Uterus (tissue), 2 donors: ENCODE measurements at regions not wholly inside any gene's neighbourhood (a gene's known extent, or its start where the extent isn't known, plus 50 kb on each side); places are given as distances from the start of the nearest gene placed in this dataset.
"Not testable (repeated sequence)": the region's sequence is repeated elsewhere in the genome, so short reads cannot be mapped to it uniquely, and the experiment has no call there.

Experiments
- POLR2A ChIP-seq, 2 donors: fragments of 450-650 bp; IDR thresholded peaks; one replicate each; pipeline ENCODE4 v1.6.1; 2016; ENCODE audit warnings: antibody characterized with exemption in 2 of 2, mild to moderate bottlenecking in 1 of 2, moderate library complexity in 1 of 2
- TF ChIP-seq, protein P1 (sequence below), 4 experiments: fragments of 200-600 bp in 2 of 4; fragments of 450-650 bp in 2 of 4; sonication (generic) in 2 of 4; IDR thresholded peaks; one replicate each; pipeline ENCODE4 v1.5.1; 2016 to 2019; ENCODE audit warnings: antibody characterized with exemption in 4 of 4, mild to moderate bottlenecking in 2 of 4, moderate library complexity in 1 of 4

DNA sequence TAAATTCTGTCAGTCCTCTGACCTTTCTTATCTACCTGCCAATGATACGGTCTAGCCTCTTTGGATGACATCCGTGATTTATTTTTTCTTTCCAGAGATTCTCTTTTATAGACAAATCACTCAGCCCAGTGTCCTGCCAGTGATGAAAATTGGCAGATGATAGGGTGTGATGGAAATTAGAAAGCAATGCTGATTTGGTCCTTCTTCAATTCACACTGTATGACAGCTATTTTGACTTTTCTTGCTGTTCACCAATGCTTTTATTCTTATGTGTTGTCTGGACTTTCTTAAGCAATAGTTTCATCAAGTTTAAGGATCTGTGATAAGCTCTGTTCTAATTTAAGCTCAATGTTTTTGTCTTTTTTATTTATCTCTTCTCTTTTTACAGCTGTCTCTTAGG lies 63.6 kb upstream of the TPTE start:
- TF ChIP-seq, protein P1, sequence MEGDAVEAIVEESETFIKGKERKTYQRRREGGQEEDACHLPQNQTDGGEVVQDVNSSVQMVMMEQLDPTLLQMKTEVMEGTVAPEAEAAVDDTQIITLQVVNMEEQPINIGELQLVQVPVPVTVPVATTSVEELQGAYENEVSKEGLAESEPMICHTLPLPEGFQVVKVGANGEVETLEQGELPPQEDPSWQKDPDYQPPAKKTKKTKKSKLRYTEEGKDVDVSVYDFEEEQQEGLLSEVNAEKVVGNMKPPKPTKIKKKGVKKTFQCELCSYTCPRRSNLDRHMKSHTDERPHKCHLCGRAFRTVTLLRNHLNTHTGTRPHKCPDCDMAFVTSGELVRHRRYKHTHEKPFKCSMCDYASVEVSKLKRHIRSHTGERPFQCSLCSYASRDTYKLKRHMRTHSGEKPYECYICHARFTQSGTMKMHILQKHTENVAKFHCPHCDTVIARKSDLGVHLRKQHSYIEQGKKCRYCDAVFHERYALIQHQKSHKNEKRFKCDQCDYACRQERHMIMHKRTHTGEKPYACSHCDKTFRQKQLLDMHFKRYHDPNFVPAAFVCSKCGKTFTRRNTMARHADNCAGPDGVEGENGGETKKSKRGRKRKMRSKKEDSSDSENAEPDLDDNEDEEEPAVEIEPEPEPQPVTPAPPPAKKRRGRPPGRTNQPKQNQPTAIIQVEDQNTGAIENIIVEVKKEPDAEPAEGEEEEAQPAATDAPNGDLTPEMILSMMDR (IDR thresholded peaks at IDR 0.05), result not testable (repeated sequence)
- TF ChIP-seq POLR2A (IDR thresholded peaks at IDR 0.05), result not testable (repeated sequence)
